Hematopoietic multipotent progenitor cell treated with erythropoietin and hydrocortisone succinate and interleukin-3 and kit ligand, for 15 days (in vitro differentiated cells): ENCODE measurements at regions not wholly inside any gene's neighbourhood (a gene's known extent, or its start where the extent isn't known, plus 50 kb on each side); places are given as distances from the start of the nearest gene placed in this dataset.

Experiments
- DNase-seq: peaks from one replicate; pipeline ENCODE4 v3.0.0-alpha.2; 2015; ENCODE audit warnings: low spot score

DNA sequence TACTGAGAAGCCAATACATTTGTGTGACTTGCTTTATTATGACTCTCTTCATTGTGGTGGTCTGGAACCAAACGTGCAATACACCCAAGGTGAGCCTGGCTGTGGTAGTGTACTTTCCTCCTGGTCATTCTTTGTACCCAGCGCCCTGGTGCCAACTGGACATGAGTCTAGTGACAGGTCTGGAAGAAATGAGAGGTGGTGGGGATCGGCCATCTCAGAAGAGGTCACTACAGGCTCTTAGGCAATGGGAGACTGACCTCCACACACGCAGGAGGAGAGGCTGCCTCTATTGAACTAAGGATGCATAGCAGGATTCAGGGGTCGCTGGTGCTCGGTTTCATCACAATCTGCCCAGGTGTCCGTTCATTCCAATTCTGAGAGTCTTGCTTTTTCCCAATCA, 56.4 kb upstream of the RTL6 start:
- DNase-seq, result no peak

DNA sequence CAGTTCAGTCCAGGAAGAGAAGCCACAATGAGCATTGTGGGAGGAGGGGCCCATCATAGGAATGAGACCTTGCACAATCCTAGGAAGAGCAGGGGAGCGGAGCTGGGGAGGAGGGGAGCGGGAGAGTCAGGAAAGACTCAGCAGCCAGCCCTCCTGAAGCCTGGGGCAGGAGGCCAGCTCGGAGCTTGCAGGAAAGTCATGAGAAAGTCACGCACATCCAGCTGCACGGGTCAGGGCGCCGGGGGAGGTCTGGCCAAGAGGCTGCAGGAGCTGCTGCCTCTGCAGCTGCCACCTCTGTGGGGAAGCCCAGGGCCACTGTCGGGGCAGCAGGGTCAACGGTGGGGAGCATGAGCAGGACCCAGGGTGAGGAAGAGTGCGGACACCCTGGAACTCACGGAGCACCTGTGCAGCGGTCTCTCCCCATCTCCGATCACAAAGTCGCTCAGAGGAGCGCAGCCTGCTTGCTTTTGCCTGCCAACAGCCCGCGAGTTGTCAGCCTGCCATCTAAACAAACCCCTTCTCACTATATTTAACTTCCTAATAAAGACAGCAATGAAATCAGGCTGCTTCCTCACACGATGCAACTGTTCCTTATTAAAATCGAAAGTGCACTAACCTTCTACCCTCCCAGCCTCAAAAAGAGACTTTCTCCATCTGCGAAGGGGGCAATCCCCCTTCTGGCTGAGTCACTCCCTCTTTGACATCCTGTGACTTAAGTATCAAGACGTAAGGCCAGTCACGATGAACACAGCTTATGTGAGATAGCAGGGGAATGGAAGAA, 52.9 kb upstream of the RTL6 start:
- DNase-seq, result no peak

- DNase-seq, result no peak
Observed at GRCh38 chr22:44549701-44550100, 51.7 kb upstream of the RTL6 start.

DNA sequence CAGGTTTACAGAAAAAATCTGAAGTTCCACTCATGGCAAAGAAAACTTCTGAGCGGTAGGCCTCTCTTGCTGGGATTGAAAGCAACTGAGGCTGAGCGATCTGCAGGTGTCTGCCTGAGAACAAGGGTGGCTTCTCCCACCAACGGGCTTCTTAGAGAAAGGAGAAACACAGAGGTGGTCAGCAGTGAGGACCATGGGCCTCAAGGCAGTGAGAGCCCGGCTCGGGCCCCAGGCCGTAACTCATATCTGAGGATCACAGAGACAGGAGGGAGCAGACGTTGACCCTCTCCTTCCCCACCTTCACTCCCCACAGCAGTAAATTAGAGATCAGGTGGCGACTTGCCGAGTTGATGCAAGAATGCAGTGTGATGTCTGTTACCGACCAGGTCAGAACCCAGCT, 50.9 kb upstream of the RTL6 start:
- no peak for DNase-seq
